ENCODE measurements at regions not wholly inside any gene's neighbourhood (a gene's known extent, or its start where the extent isn't known, plus 50 kb on each side); places are given as distances from the start of the nearest gene placed in this dataset.

GRCh38 chr6:4291453-4292403, 156.4 kb upstream of the ECI2 start:
- ATAC-seq: no peak
- TF ChIP-seq POU6F1 (CRISPR knock-in tag; IDR thresholded peaks at IDR 0.05; ENCODE audit: borderline replicate concordance, low read depth): no peak
- no peak for TF ChIP-seq PPARA (CRISPR knock-in tag; IDR thresholded peaks at IDR 0.05; ENCODE audit: borderline replicate concordance)
- no peak for TF ChIP-seq ZNF8 (CRISPR knock-in tag; IDR thresholded peaks at IDR 0.05)
- no peak for TF ChIP-seq ZFP30 (CRISPR knock-in tag; IDR thresholded peaks at IDR 0.05)
- no peak for TF ChIP-seq SNAI2 (CRISPR knock-in tag; IDR thresholded peaks at IDR 0.05)
- TF ChIP-seq CSDC2 (CRISPR knock-in tag; IDR thresholded peaks at IDR 0.05): no peak
- no peak for TF ChIP-seq OSR1 (CRISPR knock-in tag; IDR thresholded peaks at IDR 0.05)
- no peak for TF ChIP-seq ZC3H10 (CRISPR knock-in tag; IDR thresholded peaks at IDR 0.05)
- TF ChIP-seq TCF4 (CRISPR knock-in tag; IDR thresholded peaks at IDR 0.05; ENCODE audit: borderline replicate concordance): no peak
- no peak for TF ChIP-seq ESRRG (CRISPR knock-in tag; IDR thresholded peaks at IDR 0.05)
- TF ChIP-seq, protein P1, sequence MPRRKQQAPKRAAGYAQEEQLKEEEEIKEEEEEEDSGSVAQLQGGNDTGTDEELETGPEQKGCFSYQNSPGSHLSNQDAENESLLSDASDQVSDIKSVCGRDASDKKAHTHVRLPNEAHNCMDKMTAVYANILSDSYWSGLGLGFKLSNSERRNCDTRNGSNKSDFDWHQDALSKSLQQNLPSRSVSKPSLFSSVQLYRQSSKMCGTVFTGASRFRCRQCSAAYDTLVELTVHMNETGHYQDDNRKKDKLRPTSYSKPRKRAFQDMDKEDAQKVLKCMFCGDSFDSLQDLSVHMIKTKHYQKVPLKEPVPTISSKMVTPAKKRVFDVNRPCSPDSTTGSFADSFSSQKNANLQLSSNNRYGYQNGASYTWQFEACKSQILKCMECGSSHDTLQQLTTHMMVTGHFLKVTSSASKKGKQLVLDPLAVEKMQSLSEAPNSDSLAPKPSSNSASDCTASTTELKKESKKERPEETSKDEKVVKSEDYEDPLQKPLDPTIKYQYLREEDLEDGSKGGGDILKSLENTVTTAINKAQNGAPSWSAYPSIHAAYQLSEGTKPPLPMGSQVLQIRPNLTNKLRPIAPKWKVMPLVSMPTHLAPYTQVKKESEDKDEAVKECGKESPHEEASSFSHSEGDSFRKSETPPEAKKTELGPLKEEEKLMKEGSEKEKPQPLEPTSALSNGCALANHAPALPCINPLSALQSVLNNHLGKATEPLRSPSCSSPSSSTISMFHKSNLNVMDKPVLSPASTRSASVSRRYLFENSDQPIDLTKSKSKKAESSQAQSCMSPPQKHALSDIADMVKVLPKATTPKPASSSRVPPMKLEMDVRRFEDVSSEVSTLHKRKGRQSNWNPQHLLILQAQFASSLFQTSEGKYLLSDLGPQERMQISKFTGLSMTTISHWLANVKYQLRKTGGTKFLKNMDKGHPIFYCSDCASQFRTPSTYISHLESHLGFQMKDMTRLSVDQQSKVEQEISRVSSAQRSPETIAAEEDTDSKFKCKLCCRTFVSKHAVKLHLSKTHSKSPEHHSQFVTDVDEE (CRISPR knock-in tag; IDR thresholded peaks at IDR 0.05): no peak
- no peak for TF ChIP-seq GLIS3 (CRISPR knock-in tag; IDR thresholded peaks at IDR 0.05)
- TF ChIP-seq ZNF565 (CRISPR knock-in tag; conservative IDR thresholded peaks at IDR 0.05; ENCODE audit: low read depth): no peak
- TF ChIP-seq PATZ1 (CRISPR knock-in tag; IDR thresholded peaks at IDR 0.05; ENCODE audit: borderline replicate concordance): no peak
- TF ChIP-seq RARB (CRISPR knock-in tag; IDR thresholded peaks at IDR 0.05): no peak
- TF ChIP-seq ARNTL (CRISPR knock-in tag; IDR thresholded peaks at IDR 0.05; ENCODE audit: borderline replicate concordance, low read depth): no peak

GRCh38 chr6:4289770-4290320, 154.5 kb upstream of the ECI2 start:
- TF ChIP-seq ZFP3 (CRISPR knock-in tag; IDR thresholded peaks at IDR 0.05): no peak
- no peak for TF ChIP-seq ISL1 (CRISPR knock-in tag; IDR thresholded peaks at IDR 0.05)
- no peak for TF ChIP-seq ESRRG (CRISPR knock-in tag; IDR thresholded peaks at IDR 0.05)
- no peak for TF ChIP-seq ZNF70 (CRISPR knock-in tag; IDR thresholded peaks at IDR 0.05)
- no peak for TF ChIP-seq OSR1 (CRISPR knock-in tag; IDR thresholded peaks at IDR 0.05)
- TF ChIP-seq, protein P1 (CRISPR knock-in tag; IDR thresholded peaks at IDR 0.05): no peak
- TF ChIP-seq TOX (CRISPR knock-in tag; IDR thresholded peaks at IDR 0.05; ENCODE audit: borderline replicate concordance): no peak
- no peak for TF ChIP-seq CSDC2 (CRISPR knock-in tag; IDR thresholded peaks at IDR 0.05)
- no peak for TF ChIP-seq TCF4 (CRISPR knock-in tag; IDR thresholded peaks at IDR 0.05; ENCODE audit: borderline replicate concordance)
- no peak for TF ChIP-seq SNAI2 (CRISPR knock-in tag; IDR thresholded peaks at IDR 0.05)
- no peak for TF ChIP-seq PPARA (CRISPR knock-in tag; IDR thresholded peaks at IDR 0.05; ENCODE audit: borderline replicate concordance)
- no peak for TF ChIP-seq GLIS3 (CRISPR knock-in tag; IDR thresholded peaks at IDR 0.05)
- no peak for TF ChIP-seq ARNTL (CRISPR knock-in tag; IDR thresholded peaks at IDR 0.05; ENCODE audit: borderline replicate concordance, low read depth)
- no peak for TF ChIP-seq ZC3H10 (CRISPR knock-in tag; IDR thresholded peaks at IDR 0.05)
- TF ChIP-seq, protein P2, sequence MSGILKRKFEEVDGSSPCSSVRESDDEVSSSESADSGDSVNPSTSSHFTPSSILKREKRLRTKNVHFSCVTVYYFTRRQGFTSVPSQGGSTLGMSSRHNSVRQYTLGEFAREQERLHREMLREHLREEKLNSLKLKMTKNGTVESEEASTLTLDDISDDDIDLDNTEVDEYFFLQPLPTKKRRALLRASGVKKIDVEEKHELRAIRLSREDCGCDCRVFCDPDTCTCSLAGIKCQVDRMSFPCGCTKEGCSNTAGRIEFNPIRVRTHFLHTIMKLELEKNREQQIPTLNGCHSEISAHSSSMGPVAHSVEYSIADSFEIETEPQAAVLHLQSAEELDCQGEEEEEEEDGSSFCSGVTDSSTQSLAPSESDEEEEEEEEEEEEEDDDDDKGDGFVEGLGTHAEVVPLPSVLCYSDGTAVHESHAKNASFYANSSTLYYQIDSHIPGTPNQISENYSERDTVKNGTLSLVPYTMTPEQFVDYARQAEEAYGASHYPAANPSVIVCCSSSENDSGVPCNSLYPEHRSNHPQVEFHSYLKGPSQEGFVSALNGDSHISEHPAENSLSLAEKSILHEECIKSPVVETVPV (CRISPR knock-in tag; IDR thresholded peaks at IDR 0.05): no peak
- no peak for TF ChIP-seq ZNF565 (CRISPR knock-in tag; conservative IDR thresholded peaks at IDR 0.05; ENCODE audit: low read depth)
- TF ChIP-seq, protein P3, sequence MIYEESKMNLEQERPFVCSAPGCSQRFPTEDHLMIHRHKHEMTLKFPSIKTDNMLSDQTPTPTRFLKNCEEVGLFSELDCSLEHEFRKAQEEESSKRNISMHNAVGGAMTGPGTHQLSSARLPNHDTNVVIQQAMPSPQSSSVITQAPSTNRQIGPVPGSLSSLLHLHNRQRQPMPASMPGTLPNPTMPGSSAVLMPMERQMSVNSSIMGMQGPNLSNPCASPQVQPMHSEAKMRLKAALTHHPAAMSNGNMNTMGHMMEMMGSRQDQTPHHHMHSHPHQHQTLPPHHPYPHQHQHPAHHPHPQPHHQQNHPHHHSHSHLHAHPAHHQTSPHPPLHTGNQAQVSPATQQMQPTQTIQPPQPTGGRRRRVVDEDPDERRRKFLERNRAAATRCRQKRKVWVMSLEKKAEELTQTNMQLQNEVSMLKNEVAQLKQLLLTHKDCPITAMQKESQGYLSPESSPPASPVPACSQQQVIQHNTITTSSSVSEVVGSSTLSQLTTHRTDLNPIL (CRISPR knock-in tag; IDR thresholded peaks at IDR 0.05; ENCODE audit: low read depth): no peak
- ATAC-seq: no peak

Data from SK-N-SH treated with all-trans-retinoic acid at 6 μM for 48 hours (cell line).